ENCODE measurements at regions not wholly inside any gene's neighbourhood (a gene's known extent, or its start where the extent isn't known, plus 50 kb on each side); places are given as distances from the start of the nearest gene placed in this dataset.
"Not testable (repeated sequence)": the region's sequence is repeated elsewhere in the genome, so short reads cannot be mapped to it uniquely, and the experiment has no call there.

DNA sequence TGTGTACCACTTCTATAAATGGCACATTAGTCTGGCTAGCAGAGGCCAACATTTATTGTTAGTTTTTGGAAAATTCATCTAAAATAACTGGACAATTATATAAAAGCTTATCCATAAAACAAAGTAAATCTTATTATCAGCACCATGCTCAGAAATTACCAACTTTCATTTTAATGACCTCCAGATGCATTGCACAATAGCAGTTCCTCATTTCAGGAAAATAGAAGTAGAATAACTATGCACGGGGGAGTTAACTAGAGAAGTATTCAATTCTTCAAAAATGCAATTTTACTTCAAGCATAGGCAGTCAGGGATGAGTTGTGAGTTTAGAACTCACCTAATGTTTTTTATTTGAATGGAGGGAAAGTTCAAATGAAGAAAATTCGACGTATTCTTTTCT is 1023.5 kb downstream of the PCDH17 start:
- peak; percentile 28 for DNase-seq

DNA sequence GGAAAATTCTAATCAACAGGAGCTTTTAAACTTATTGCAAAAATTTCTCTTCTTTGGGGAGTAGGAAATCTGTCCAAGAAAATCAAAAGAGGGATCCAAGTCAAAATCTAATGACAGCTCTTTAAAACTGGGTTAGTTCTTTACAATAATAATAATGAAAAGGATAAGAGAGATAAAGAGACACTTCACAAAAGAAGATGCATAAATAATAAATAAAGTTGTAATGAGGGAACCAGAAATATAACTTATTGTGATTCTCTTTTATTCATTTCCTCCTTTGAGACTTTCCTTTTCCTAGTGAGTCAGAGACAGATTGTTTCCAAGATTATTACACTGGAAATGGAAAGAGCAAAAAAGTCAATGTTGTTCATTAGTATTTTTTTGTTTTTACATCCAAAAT is 1029.3 kb downstream of the PCDH17 start:
- no peak for DNase-seq

- no peak for DNase-seq
These were observed 1034.8 kb downstream of the PCDH17 start for GRCh38 chr13:58666331-58666730.

GRCh38 chr13:58667096-58667495 is 1035.6 kb downstream of the PCDH17 start:
- DNase-seq, result no peak

DNA sequence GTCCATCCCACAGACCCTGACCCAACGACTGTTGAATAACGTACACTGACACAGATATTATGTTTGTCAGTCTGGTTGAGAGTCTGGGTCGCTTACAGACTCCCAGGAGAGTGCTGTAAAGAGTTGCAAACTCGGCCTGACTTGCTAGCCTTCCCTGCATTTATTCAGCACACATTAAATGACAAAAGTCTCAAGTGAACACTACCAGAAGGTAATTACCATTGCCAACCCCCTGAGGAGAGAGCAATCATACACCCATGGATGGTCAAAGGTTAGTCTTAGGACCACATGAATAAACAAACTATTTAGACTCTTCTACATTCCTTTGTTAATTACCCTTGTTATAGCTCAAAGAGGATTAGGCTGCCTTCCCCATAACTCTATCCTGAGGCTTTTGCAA is 1048.6 kb downstream of the PCDH17 start:
- no peak for DNase-seq

- DNase-seq, result no peak
These were observed 1051.1 kb downstream of the PCDH17 start for GRCh38 chr13:58682616-58683015.

DNA sequence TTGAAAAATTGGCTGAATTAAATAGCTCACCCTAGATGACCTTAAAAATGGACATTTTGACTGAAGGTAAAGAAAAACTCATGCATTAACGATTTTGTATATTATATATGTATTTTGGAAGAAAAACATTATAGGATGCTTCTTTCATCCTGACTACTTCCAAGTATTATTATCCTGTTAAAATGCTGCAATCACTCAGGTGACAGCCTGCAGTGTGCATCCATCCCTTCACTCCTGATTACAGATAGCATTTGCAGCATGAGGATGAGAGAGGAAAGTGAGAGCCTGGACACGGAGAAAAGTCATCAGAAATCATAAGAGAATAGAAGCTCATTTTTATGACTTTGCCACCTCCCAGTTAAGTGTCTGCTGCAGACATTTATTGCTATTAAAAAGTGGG is 1055.6 kb downstream of the PCDH17 start:
- DNase-seq, result no peak

GRCh38 chr13:58698531-58698930 is 1067.0 kb downstream of the PCDH17 start:
- DNase-seq, result no peak

DNA sequence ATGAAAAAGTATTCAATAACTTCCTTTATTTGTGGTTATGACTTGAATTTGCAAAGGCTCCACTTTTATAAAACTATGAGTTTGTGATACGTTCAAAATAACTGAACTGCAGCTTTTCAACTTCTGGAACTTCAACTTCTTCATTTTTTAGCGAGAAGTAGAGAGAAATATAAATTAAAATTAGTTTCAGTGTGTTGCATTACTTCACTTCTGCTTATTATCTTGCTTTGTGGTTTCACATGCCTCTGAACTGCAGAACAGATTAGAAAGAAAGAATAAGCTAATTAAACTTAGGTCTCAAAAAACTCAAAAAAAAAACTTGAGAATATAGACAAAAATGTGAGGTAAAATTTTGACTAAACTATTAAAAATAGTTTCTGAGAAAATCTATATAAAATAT is 1073.4 kb downstream of the PCDH17 start:
- peak; percentile 2 for DNase-seq

- no peak for DNase-seq
These were observed 1074.9 kb downstream of the PCDH17 start for GRCh38 chr13:58706421-58706820.

GRCh38 chr13:58712191-58712590 is 1080.6 kb downstream of the PCDH17 start:
- no peak for DNase-seq

DNA sequence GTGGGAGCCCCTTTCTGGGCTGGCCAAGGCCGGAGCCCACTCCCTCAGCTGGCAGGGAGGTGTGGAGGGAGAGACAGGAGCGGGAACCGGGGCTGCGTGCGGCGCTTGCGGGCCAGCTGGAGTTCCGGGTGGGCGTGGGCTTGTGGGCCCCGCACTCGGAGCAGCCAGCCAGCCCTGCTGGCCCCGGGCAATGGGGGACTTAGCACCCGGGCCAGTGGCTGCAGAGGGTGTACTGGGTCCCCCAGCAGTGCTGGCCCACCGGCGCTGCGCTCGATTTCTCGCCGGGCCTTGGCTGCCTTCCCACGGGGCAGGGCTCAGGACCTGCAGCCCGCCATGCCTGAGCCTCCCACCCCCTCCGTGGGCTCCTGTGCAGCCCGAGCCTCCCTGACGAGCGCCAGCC is 1082.5 kb downstream of the PCDH17 start:
- DNase-seq, result not testable (repeated sequence)

DNA sequence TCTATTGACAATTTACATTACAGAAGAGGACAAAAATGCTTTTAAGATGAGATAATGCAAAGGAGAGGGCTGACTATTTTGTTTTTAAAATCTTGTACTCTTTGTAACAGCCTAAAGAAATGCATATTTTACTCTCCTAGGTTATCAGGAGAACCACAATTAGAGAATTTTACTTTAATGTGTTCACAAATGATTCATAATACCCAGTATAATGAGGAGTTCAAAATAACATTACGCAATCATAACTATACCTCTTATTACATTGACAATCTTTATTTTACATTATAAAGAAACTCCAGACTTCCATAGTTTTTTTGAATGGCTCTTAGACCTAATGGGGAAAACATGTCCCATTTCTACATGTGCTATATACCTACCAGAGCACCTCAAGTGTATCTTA is 1089.7 kb downstream of the PCDH17 start:
- DNase-seq, result no peak

DNA sequence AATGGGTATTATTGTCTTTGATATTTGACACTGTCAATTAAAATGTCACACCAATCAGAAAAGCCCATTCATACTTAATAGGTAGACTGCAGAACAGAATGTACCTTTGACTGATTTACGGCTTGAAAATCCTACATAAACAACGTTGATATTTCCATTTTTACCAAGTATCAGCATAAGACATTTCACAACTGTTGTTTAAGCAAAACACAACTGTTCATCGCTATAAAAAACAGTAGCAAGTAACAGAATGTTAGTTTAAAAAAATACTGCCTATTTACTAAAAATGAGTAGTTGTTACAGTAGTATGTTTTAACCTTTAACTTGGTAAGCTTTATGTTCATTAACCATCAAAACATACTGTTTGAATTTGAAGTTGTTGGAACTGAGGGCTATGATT is 1096.6 kb downstream of the PCDH17 start:
- no peak for DNase-seq

- no peak for DNase-seq
These were observed 1097.8 kb downstream of the PCDH17 start for GRCh38 chr13:58729361-58729760.

DNA sequence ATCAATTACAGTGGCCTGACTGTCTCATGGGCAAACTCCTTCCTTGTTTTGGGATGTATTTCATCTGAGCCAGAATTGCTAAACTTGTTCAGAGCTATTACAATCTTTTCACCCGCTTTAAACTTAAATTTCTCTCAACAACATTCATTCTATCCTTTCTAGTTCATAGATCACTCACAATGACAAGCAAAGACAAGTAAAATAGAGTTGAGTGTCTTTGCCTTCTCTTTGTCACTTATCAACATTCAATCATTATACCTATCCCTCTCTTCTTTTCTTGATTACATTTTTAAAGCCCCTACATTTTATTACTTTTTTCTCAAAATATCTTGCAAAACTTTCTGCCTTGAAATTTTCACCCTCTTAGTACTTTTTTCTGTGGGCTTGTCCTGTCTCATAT is 1113.1 kb downstream of the PCDH17 start:
- no peak for DNase-seq

DNA sequence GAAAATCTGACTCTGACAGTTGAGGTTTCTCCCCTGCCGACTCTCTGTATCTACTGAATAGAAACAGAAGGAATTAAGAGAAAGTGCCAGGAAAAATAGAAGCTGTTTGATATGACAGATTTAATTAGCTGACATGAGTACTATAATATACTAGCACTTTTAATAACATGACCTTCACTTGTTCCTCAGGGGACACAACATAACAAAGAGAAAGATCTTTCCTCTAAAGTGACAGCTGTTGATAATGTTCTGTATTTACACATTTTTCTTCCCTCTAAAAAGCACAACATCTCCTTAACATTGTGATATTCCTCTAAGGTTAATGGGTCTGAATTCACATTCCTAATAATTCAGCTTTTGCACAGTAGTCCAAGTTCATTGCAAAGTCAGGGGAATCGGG is 1136.0 kb downstream of the PCDH17 start:
- DNase-seq, result no peak

DNA sequence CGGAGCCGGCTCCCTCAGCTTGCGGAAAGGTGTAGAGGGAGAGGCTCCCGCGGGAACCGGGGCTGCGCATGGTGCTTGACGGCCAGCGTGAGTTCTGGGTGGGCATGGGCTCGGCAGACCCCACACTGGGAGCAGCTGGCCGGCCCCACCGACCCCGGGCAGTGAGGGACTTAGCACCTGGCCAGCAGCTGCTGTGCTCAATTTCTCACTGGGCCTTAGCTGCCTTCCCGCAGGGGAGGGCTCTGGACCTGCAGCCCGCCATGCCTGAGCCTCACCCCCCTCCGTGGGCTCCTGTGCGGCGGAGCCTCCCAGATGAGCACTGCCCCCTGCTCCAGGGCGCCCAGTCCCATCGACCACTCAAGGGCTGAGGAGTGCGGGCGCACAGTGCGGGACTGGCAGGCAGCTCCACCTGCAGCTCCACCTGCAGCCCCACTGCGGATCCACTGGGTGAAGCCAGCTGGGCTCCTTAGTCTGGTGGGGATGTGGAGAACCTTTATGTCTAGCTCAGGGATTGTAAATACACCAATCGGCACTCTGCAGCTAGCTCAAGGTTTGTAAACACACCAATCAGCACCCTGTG is 1141.8 kb downstream of the PCDH17 start:
- no peak for DNase-seq

DNA sequence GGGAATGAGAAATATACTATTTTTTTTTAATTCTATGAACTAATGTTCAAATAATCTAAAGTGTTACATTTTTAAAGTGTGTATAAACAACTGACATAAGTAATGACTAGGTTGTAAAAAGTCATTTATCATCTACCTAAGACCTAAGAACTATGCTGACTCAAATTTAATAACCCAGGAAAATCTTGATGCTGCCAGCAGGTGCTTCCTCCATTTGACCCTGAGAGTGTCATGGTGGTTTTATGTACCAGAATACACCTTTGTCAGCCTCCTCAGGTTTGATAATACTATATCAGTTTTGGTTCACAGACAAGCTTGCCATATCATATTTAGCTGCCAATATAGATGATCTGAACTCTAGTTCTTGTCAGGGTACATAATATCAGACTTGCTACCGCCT is 1151.2 kb downstream of the PCDH17 start:
- DNase-seq, result no peak

GRCh38 chr13:58792854-58793253 is 1161.3 kb downstream of the PCDH17 start:
- DNase-seq, result no peak

- DNase-seq, result no peak
These were observed 1164.2 kb downstream of the PCDH17 start for GRCh38 chr13:58795715-58796114.

DNA sequence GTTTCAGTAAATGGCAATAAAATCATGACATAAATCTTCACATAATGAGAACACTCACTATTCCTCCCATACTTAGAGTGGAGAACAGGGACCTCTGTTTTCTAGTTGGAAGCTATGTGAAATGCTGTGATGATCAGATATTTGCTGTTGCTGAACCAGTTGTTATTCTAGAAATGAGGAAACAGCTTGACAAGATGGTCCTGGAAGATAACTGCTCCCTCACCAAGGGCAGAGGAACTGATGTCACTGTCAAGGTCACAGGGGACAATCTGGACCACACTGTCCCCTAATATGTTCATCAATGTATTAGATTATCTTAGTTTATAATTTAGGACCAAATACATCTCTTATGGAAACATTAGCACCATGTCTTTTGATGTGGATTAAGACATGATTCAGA is 1173.3 kb downstream of the PCDH17 start:
- peak; percentile 23 for DNase-seq

- DNase-seq, result no peak
These were observed 1174.9 kb downstream of the PCDH17 start for GRCh38 chr13:58806401-58806800.

DNA sequence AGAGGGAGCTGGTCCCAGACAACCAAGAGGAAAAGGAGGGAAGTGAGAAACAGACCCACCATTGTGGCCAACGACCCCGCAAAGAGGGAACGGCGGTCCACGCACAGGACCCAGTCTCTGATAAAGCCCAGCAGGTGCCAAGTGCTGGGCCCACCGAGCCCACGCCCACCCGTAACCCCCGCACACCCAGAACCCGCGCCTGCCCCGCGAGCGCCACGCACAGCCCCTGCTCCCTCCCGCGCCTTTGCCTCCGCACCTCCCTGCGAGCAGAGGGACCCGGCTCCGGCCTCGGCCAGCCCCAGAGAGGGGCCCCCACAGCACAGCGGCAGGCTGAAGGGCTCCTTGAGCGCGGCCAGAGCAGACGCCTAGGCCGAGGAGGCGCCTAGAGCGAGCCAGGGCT is 1192.2 kb downstream of the PCDH17 start:
- no peak for DNase-seq

- DNase-seq, result no peak
These were observed 1196.4 kb downstream of the PCDH17 start for GRCh38 chr13:58827904-58828303.

GRCh38 chr13:58830841-58831240 is 1199.3 kb downstream of the PCDH17 start:
- no peak for DNase-seq

Measured in hematopoietic multipotent progenitor cell treated with erythropoietin and hydrocortisone succinate and interleukin-3 and kit ligand, for 6 days (in vitro differentiated cells).